IMR-90 (cell line): ENCODE measurements at regions not wholly inside any gene's neighbourhood (a gene's known extent, or its start where the extent isn't known, plus 50 kb on each side); places are given as distances from the start of the nearest gene placed in this dataset.

Experiments
- ATAC-seq: fragments of 200-7000 bp; cut with Tn5 transposase; 2 replicates; pipeline ENCODE4 v1.9.1; 2020; ENCODE audit warnings: low read depth, mild to moderate bottlenecking, moderate library complexity
- BruUV-seq: library from RNA; stranded (reverse); fragments of 400-500 nt; replicated peaks from 2 replicates; lab custom pipeline; 2021; lab: Mats Ljungman, UMichigan
- CTCF ChIA-PET: fragments of 300-600 bp; formaldehyde crosslinking; extraction: SDS; loops from one replicate; lab custom pipeline; 2021; ENCODE audit warnings: antibody characterized with exemption; lab: Yijun Ruan, JAX
- POLR2A ChIA-PET: fragments of 300-600 bp; sonication (Branson Sonifier 250); formaldehyde crosslinking; loops from one replicate; lab custom pipeline; 2022; ENCODE audit warnings: antibody characterized with exemption; ENCODE audit not compliant: unreplicated experiment; lab: Charles Lee
- DNase-seq: peaks from one replicate; pipeline ENCODE4 v3.0.0; 2013
- H2AFZ ChIP-seq: replicated peaks from 2 replicates; pipeline ENCODE3; 2013; ENCODE audit warnings: low read length, mild to moderate bottlenecking; ENCODE audit not compliant: poor library complexity
- H2AK5ac ChIP-seq: 2 replicates; pipeline ENCODE4 v1.6.1; 2013; ENCODE audit warnings: low read depth, low read length, inconsistent platforms
- H2AK9ac ChIP-seq: replicated peaks from 2 replicates; pipeline ENCODE3; 2013; ENCODE audit warnings: mild to moderate bottlenecking, low read depth, low read length, moderate library complexity; ENCODE audit not compliant: poor library complexity
- H2BK120ac ChIP-seq: 2 replicates; pipeline ENCODE4 v1.6.1; 2013; ENCODE audit warnings: low read depth, low read length, inconsistent platforms
- H2BK15ac ChIP-seq: 3 replicates; pipeline ENCODE4 v1.6.1; 2013; ENCODE audit warnings: low read depth, low read length, inconsistent platforms
- H2BK20ac ChIP-seq: 2 replicates; pipeline ENCODE4 v1.6.1; 2013; ENCODE audit warnings: low read depth, mild to moderate bottlenecking, inconsistent platforms, low read length, moderate library complexity
- H2BK5ac ChIP-seq: 2 replicates; pipeline ENCODE4 v1.6.1; 2013; ENCODE audit warnings: mild to moderate bottlenecking, low read depth, low read length, inconsistent platforms; ENCODE audit not compliant: poor library complexity, severe bottlenecking
- H3K14ac ChIP-seq: replicated peaks from 2 replicates; pipeline ENCODE4 v1.6.1; 2013; ENCODE audit warnings: low read depth, low read length, inconsistent platforms
- H3K18ac ChIP-seq: 2 replicates; pipeline ENCODE4 v1.6.1; 2013; ENCODE audit warnings: low read depth, low read length, control low read depth
- H3K23ac ChIP-seq: 2 replicates; pipeline ENCODE4 v1.6.1; 2013; ENCODE audit warnings: low read depth, low read length, inconsistent platforms
- H3K27ac ChIP-seq: 2 replicates; pipeline ENCODE4 v1.5.1; 2013; ENCODE audit warnings: mild to moderate bottlenecking, control low read depth, low read length; ENCODE audit not compliant: insufficient read depth
- H3K27me3 ChIP-seq: 2 replicates; pipeline ENCODE4 v1.6.1; 2013; ENCODE audit warnings: low read length; ENCODE audit not compliant: control insufficient read depth, insufficient read depth
- H3K36me3 ChIP-seq: 2 replicates; pipeline ENCODE4 v1.6.1; 2013; ENCODE audit warnings: low read length, mixed read lengths; ENCODE audit not compliant: control insufficient read depth, insufficient read depth
- H3K4ac ChIP-seq: 2 replicates; pipeline ENCODE4 v1.6.1; 2013; ENCODE audit warnings: low read depth, low read length, inconsistent platforms
- H3K4me1 ChIP-seq: 2 replicates; pipeline ENCODE4 v1.6.1; 2013; ENCODE audit warnings: low read length, mixed read lengths; ENCODE audit not compliant: control insufficient read depth, insufficient read depth
- H3K4me2 ChIP-seq: 2 replicates; pipeline ENCODE4 v1.6.1; 2013; ENCODE audit warnings: low read depth, mild to moderate bottlenecking, control low read depth, low read length, moderate library complexity
- H3K4me3 ChIP-seq: 2 replicates; pipeline ENCODE4 v1.5.1; 2013; ENCODE audit warnings: low read depth, mild to moderate bottlenecking, control low read depth, low read length, moderate library complexity; ENCODE audit not compliant: insufficient read depth
- H3K56ac ChIP-seq: 2 replicates; pipeline ENCODE4 v1.6.1; 2013; ENCODE audit warnings: low read length, inconsistent platforms; ENCODE audit not compliant: insufficient read depth; ENCODE audit errors: extremely low read depth
- H3K79me1 ChIP-seq, 2 experiments: 2 replicates each; pipeline ENCODE4 v1.6.1; 2013; ENCODE audit warnings: low read length in 2 of 2, inconsistent platforms in 1 of 2, low read depth in 1 of 2
- H3K9ac ChIP-seq: 2 replicates; pipeline ENCODE4 v1.6.1; 2013; ENCODE audit warnings: low read depth, low read length, control low read depth
- H3K9me1 ChIP-seq: 2 replicates; pipeline ENCODE4 v1.6.1; 2013; ENCODE audit warnings: low read length, inconsistent platforms; ENCODE audit not compliant: insufficient read depth
- H3K9me3 ChIP-seq: 2 replicates; pipeline ENCODE4 v1.6.1; 2013; ENCODE audit warnings: low read length; ENCODE audit not compliant: control insufficient read depth, insufficient read depth
- H4K20me1 ChIP-seq: 2 replicates; pipeline ENCODE4 v1.6.1; 2013; ENCODE audit warnings: low read length, inconsistent platforms; ENCODE audit not compliant: insufficient read depth
- H4K5ac ChIP-seq: 2 replicates; pipeline ENCODE4 v1.6.1; 2013; ENCODE audit warnings: mild to moderate bottlenecking, low read depth, low read length, control low read depth
- H4K8ac ChIP-seq, 2 experiments: 2 replicates each; pipeline ENCODE4 v1.6.1; 2013; ENCODE audit warnings: low read depth in 2 of 2, low read length in 2 of 2, control low read depth in 1 of 2, inconsistent platforms in 1 of 2
- H4K91ac ChIP-seq: 2 replicates; pipeline ENCODE4 v1.6.1; 2013; ENCODE audit warnings: low read depth, low read length, inconsistent platforms; ENCODE audit not compliant: insufficient read depth
- BHLHE40 ChIP-seq: fragments of 150-350 bp; IDR thresholded peaks from 2 replicates; pipeline ENCODE4 v1.6.1; 2016; ENCODE audit warnings: mild to moderate bottlenecking, low read depth, low read length
- CEBPB ChIP-seq: IDR thresholded peaks from 2 replicates; pipeline ENCODE4 v1.6.1; 2012; ENCODE audit warnings: low read depth, low read length, improper control_type of control experiment
- CHD1 ChIP-seq: IDR thresholded peaks from 2 replicates; pipeline ENCODE4 v1.6.1; 2012; ENCODE audit warnings: low read depth, low read length, improper control_type of control experiment
- CTCF ChIP-seq: conservative IDR thresholded peaks from 2 replicates; pipeline ENCODE4 v1.5.1; 2012; ENCODE audit warnings: mild to moderate bottlenecking, low read depth, low read length, improper control_type of control experiment
- ELK1 ChIP-seq: fragments of 150-350 bp; IDR thresholded peaks from 2 replicates; pipeline ENCODE4 v1.6.1; 2016; ENCODE audit warnings: low read depth, mild to moderate bottlenecking, low read length, moderate library complexity, borderline replicate concordance
- FOS ChIP-seq: fragments of 150-350 bp; IDR thresholded peaks from 2 replicates; pipeline ENCODE4 v1.6.1; 2016; ENCODE audit warnings: low read depth, low read length
- MAFK ChIP-seq: IDR thresholded peaks from 2 replicates; pipeline ENCODE4 v1.6.1; 2012; ENCODE audit warnings: low read depth, low read length, improper control_type of control experiment
- MAZ ChIP-seq: IDR thresholded peaks from 2 replicates; pipeline ENCODE4 v1.6.1; 2012; ENCODE audit warnings: low read depth, mild to moderate bottlenecking, low read length, improper control_type of control experiment, moderate library complexity, borderline replicate concordance
- MXI1 ChIP-seq: IDR thresholded peaks from 2 replicates; pipeline ENCODE4 v1.6.1; 2012; ENCODE audit warnings: low read depth, mild to moderate bottlenecking, low read length, moderate library complexity, borderline replicate concordance
- NFE2L2 ChIP-seq: fragments of 150-350 bp; IDR thresholded peaks from 2 replicates; pipeline ENCODE4 v1.6.1; 2016; ENCODE audit warnings: low read depth, mild to moderate bottlenecking, low read length
- POLR2A ChIP-seq: IDR thresholded peaks from 2 replicates; pipeline ENCODE4 v1.6.1; 2012; ENCODE audit warnings: mild to moderate bottlenecking, low read depth, low read length
- RAD21 ChIP-seq: IDR thresholded peaks from 2 replicates; pipeline ENCODE4 v1.6.1; 2012; ENCODE audit warnings: low read length, improper control_type of control experiment
- RCOR1 ChIP-seq: IDR thresholded peaks from 2 replicates; pipeline ENCODE4 v1.6.1; 2012; ENCODE audit warnings: mild to moderate bottlenecking, low read length, improper control_type of control experiment; ENCODE audit not compliant: insufficient replicate concordance
- RFX5 ChIP-seq: IDR thresholded peaks from 2 replicates; pipeline ENCODE4 v1.8.0; 2012; ENCODE audit warnings: low read depth, mild to moderate bottlenecking, low read length, moderate library complexity
- SMC3 ChIP-seq: fragments of 150-350 bp; IDR thresholded peaks from 2 replicates; pipeline ENCODE4 v1.6.1; 2016; ENCODE audit warnings: low read depth, mild to moderate bottlenecking, antibody characterized with exemption, low read length, moderate library complexity
- USF2 ChIP-seq: fragments of 150-350 bp; IDR thresholded peaks from 2 replicates; pipeline ENCODE4 v1.6.1; 2017; ENCODE audit warnings: mild to moderate bottlenecking, antibody characterized with exemption, low read length, low read depth
- WGBS, 2 experiments: methylation state at CpG; one replicate each; pipeline versions ENCODE4 v1.1.5 to v1.1.7; 2013; ENCODE audit warnings: missing lambda C conversion rate in 2 of 2; ENCODE audit not compliant: insufficient read length in 1 of 2; ENCODE audit errors: extremely low coverage in 2 of 2; 5-methylcytosine and 5-hydroxymethylcytosine counted together
- dilution Hi-C: fragments of 300-500 bp; cut with HindIII; formaldehyde crosslinking; loops from one replicate; pipeline ENCODE4 v1.14.3; 2018; ENCODE audit warnings: low sequenced_read_pairs; ENCODE audit not compliant: unreplicated experiment
- in situ Hi-C: fragments of 300-500 bp; cut with MboI; formaldehyde crosslinking; loops from 3 replicates; pipeline ENCODE4 v1.14.3; 2019; ENCODE audit warnings: low sequenced_read_pairs, inconsistent platforms, mixed read lengths
- intact Hi-C: fragments of 100-400 bp; cut with micrococcal nuclease; formaldehyde crosslinking; loops from 2 replicates; pipeline ENCODE4 v1.10.0; 2022

DNA sequence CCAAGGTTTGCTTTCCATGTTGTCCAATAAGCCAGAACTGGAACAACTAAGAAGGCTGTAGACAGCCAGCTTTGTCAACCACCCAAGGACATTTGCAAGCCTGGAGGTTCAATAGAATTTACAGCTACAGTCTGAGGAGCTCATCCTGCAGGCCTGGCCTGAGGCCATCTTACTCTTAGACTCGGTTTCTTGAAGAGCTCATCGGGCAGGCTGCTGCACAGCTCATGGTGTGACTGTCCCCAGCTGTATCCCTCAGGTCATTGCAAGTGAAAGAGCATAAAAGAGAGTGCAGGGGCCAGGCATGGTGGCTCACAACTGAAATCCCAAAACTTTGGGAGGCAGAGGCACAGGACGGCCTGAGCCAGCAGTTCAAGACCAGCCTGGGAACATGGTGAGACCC, 96.9 kb upstream of the FOXQ1 start:
- no TSS peak for BruUV-seq
- intact Hi-C loops, result no loop called here
- ChIA-PET POLR2A (no interaction called here), CTCF (no interaction called here)
- Histone ChIP-seq H3K9me1 (no peaks in the 10 kb centered on the region), H4K8ac (no peak overlapping the region), H3K27ac (no peak overlapping the region), H3K56ac (no peak overlapping the region), H3K4me1 (no peaks in the 10 kb centered on the region), H2BK120ac (no peak overlapping the region), H2AK9ac (no peak overlapping the region), H4K20me1 (no peaks in the 10 kb centered on the region), H2AK5ac (no peak overlapping the region), H4K5ac (no peak overlapping the region), H3K14ac (no peak overlapping the region), H3K23ac (no peak overlapping the region), H3K4ac (no peak overlapping the region), H3K27me3 (peaks cover 4% of the 10 kb centered on the region), H3K36me3 (no peaks in the 10 kb centered on the region), H3K18ac (no peak overlapping the region), H3K79me1 (no peaks in the 10 kb centered on the region), H3K4me3 (no peak overlapping the region), H2BK20ac (no peak overlapping the region), H3K9ac (no peak overlapping the region), H2BK5ac (no peak overlapping the region), H2AFZ (no peak overlapping the region), H4K91ac (no peak overlapping the region), H3K9me3 (no peaks in the 10 kb centered on the region), H2BK15ac (no peak overlapping the region), H3K4me2 (no peak overlapping the region)
- WGBS, 2 experiments, result 100% methylated on average over 2 of the region's 3 CpGs; no CpG with 5 or more reads in 1 of the 2 experiments
- ATAC-seq (no peak), DNase-seq (no peak)
- in situ Hi-C loops, result no loop called here
- TF ChIP-seq CTCF, result no peak
- no peak for TF ChIP-seq POLR2A
- no peak for TF ChIP-seq MXI1
- TF ChIP-seq NFE2L2, result no peak
- TF ChIP-seq SMC3, result no peak
- TF ChIP-seq CHD1, result no peak
- no peak for TF ChIP-seq BHLHE40
- no peak for TF ChIP-seq RCOR1
- no peak for TF ChIP-seq RAD21
- no peak for TF ChIP-seq MAFK
- no peak for TF ChIP-seq MAZ
- no peak for TF ChIP-seq USF2
- TF ChIP-seq FOS, result no peak
- TF ChIP-seq CEBPB, result no peak
- TF ChIP-seq ELK1, result no peak
- TF ChIP-seq RFX5, result no peak
- dilution Hi-C loops, result no loop called here
